WTC11 (cell line): ENCODE measurements at regions not wholly inside any gene's neighbourhood (a gene's known extent, or its start where the extent isn't known, plus 50 kb on each side); places are given as distances from the start of the nearest gene placed in this dataset.

Source experiments
- ATAC-seq: fragments of 200-7000 bp; cut with Tn5 transposase; 2 replicates; pipeline ENCODE4 v1.10.0; 2021; ENCODE audit warnings: mild to moderate bottlenecking, moderate library complexity
- CTCF ChIA-PET: fragments of 300-600 bp; sonication (Branson Sonifier 250); formaldehyde crosslinking; loops from one replicate; lab custom pipeline; 2021; ENCODE audit warnings: antibody characterized with exemption; lab: Charles Lee
- POLR2A ChIA-PET: fragments of 350-600 bp; sonication (Branson Sonifier 250); formaldehyde crosslinking; loops from one replicate; lab custom pipeline; 2021; ENCODE audit warnings: antibody characterized with exemption; lab: Charles Lee
- DNase-seq: peaks from one replicate; pipeline ENCODE4 v3.0.0; 2021; ENCODE audit warnings: low spot score
- H3K27ac Mint-ChIP-seq: 2 replicates; pipeline ENCODE4 v1.8.0; 2021; ENCODE audit warnings: mixed read lengths
- H3K27me3 Mint-ChIP-seq: 2 replicates; pipeline ENCODE4 v1.8.0; 2021; ENCODE audit warnings: low read depth, mild to moderate bottlenecking, moderate library complexity, mixed read lengths
- H3K36me3 Mint-ChIP-seq: 2 replicates; pipeline ENCODE4 v1.8.0; 2021; ENCODE audit warnings: mixed read lengths
- H3K4me1 Mint-ChIP-seq: 2 replicates; pipeline ENCODE4 v1.8.0; 2022; ENCODE audit warnings: mixed read lengths
- H3K4me3 Mint-ChIP-seq: 2 replicates; pipeline ENCODE4 v1.8.0; 2021; ENCODE audit warnings: mild to moderate bottlenecking, moderate library complexity, mixed read lengths
- H3K9me3 Mint-ChIP-seq: 2 replicates; pipeline ENCODE4 v1.8.0; 2021; ENCODE audit warnings: mixed read lengths
- AFF4 ChIP-seq: sonication (generic); formaldehyde crosslinking; IDR thresholded peaks from 2 replicates; pipeline ENCODE4 v1.8.1; 2023; ENCODE audit warnings: mild to moderate bottlenecking, missing genetic modification reagents, borderline replicate concordance
- ATF1 ChIP-seq: sonication (generic); formaldehyde crosslinking; IDR thresholded peaks from 2 replicates; pipeline ENCODE4 v1.8.1; 2023; ENCODE audit warnings: mild to moderate bottlenecking, moderate library complexity, missing genetic modification reagents
- CREB1 ChIP-seq: sonication (generic); formaldehyde crosslinking; IDR thresholded peaks from 2 replicates; pipeline ENCODE4 v1.8.0; 2023; ENCODE audit warnings: mild to moderate bottlenecking, missing genetic modification reagents
- CREM ChIP-seq: sonication (generic); formaldehyde crosslinking; IDR thresholded peaks from 2 replicates; pipeline ENCODE4 v1.8.1; 2022; ENCODE audit warnings: mild to moderate bottlenecking, missing genetic modification reagents, moderate library complexity
- ERG ChIP-seq: fragments of 250-450 bp; sonication (Bioruptor Pico); IDR thresholded peaks from 2 replicates; pipeline ENCODE4 v1.8.0; 2021; ENCODE audit warnings: mild to moderate bottlenecking
- FOXP4 ChIP-seq: sonication (generic); formaldehyde crosslinking; IDR thresholded peaks from 2 replicates; pipeline ENCODE4 v1.8.0; 2022; ENCODE audit warnings: mild to moderate bottlenecking, missing genetic modification reagents
- HMGA2 ChIP-seq: fragments of 250-450 bp; sonication (Bioruptor Pico); IDR thresholded peaks from 2 replicates; pipeline ENCODE4 v1.4.0; 2021; ENCODE audit warnings: mild to moderate bottlenecking, moderate library complexity
- SP1 ChIP-seq: sonication (generic); formaldehyde crosslinking; conservative IDR thresholded peaks from 2 replicates; pipeline ENCODE4 v1.8.1; 2022; ENCODE audit warnings: missing genetic modification reagents
- TCF7 ChIP-seq: sonication (generic); formaldehyde crosslinking; IDR thresholded peaks from 2 replicates; pipeline ENCODE4 v1.8.0; 2022; ENCODE audit warnings: mild to moderate bottlenecking, low read depth, missing genetic modification reagents, moderate library complexity
- USF2 ChIP-seq: sonication (generic); formaldehyde crosslinking; IDR thresholded peaks from 2 replicates; pipeline ENCODE4 v1.8.1; 2023; ENCODE audit warnings: mild to moderate bottlenecking, missing genetic modification reagents, moderate library complexity
- ZNF121 ChIP-seq: sonication (generic); formaldehyde crosslinking; IDR thresholded peaks from 2 replicates; pipeline ENCODE4 v1.8.0; 2023; ENCODE audit warnings: missing genetic modification reagents
- ZNF219 ChIP-seq: sonication (generic); formaldehyde crosslinking; IDR thresholded peaks from 2 replicates; pipeline ENCODE4 v1.8.0; 2023; ENCODE audit warnings: missing genetic modification reagents, mild to moderate bottlenecking, borderline replicate concordance
- ZNF232 ChIP-seq: sonication (generic); formaldehyde crosslinking; IDR thresholded peaks from 2 replicates; pipeline ENCODE4 v1.8.0; 2022; ENCODE audit warnings: mild to moderate bottlenecking, missing genetic modification reagents
- ZNF281 ChIP-seq: sonication (generic); formaldehyde crosslinking; IDR thresholded peaks from 2 replicates; pipeline ENCODE4 v1.8.0; 2023; ENCODE audit warnings: mild to moderate bottlenecking, missing genetic modification reagents
- ZNF317 ChIP-seq: sonication (generic); formaldehyde crosslinking; IDR thresholded peaks from 2 replicates; pipeline ENCODE4 v1.8.1; 2023; ENCODE audit warnings: low read depth, mild to moderate bottlenecking, moderate library complexity, missing genetic modification reagents, borderline replicate concordance
- ZNF512 ChIP-seq: sonication (generic); formaldehyde crosslinking; IDR thresholded peaks from 2 replicates; pipeline ENCODE4 v1.8.1; 2022; ENCODE audit warnings: missing genetic modification reagents, borderline replicate concordance
- ZNF671 ChIP-seq: fragments of 250-450 bp; sonication (Bioruptor Pico); IDR thresholded peaks from 2 replicates; pipeline ENCODE4 v1.8.0; 2021; ENCODE audit warnings: mild to moderate bottlenecking

GRCh38 chr5:27734838-27735237, 696.5 kb upstream of the CDH9 start:
- no peak for ATAC-seq

GRCh38 chr5:27733237-27733636, 694.9 kb upstream of the CDH9 start:
- Mint-ChIP-seq H3K9me3 (0 out of 2 replicates have a peak, but pooled peaks cover 3% of the 10 kb centered on the region), H3K27ac (no peak overlapping the region), H3K27me3 (peaks cover 5% of the 10 kb centered on the region; the same call in 1 of the 2 replicates), H3K4me3 (no peak overlapping the region), H3K36me3 (no peaks in the 10 kb centered on the region), H3K4me1 (no peaks in the 10 kb centered on the region)
- ATAC-seq = no peak
- no peak for DNase-seq
- ChIA-PET POLR2A (no interaction called here), CTCF (no interaction called here)
- TF ChIP-seq USF2 (CRISPR knock-in tag) = no peak
- no peak for TF ChIP-seq AFF4 (CRISPR knock-in tag)
- TF ChIP-seq TCF7 (CRISPR knock-in tag) = no peak
- no peak for TF ChIP-seq ZNF671 (CRISPR knock-in tag)
- no peak for TF ChIP-seq ZNF232
- no peak for TF ChIP-seq FOXP4
- no peak for TF ChIP-seq HMGA2
- no peak for TF ChIP-seq ZNF512
- no peak for TF ChIP-seq ZNF121 (CRISPR knock-in tag)
- no peak for TF ChIP-seq ZNF219 (CRISPR knock-in tag)

More at GRCh38 chr5:27734838-27735237, 696.5 kb upstream of the CDH9 start:
- H3K27me3 Mint-ChIP-seq = peaks cover 4% of the 10 kb centered on the region; the same call in 1 of the 2 replicates
- TF ChIP-seq ATF1 (CRISPR knock-in tag) (no peak), ZNF281 (no peak), CREM (CRISPR knock-in tag) (no peak), ERG (CRISPR knock-in tag) (no peak), SP1 (CRISPR knock-in tag) (no peak), ZNF317 (no peak), ZNF671 (CRISPR knock-in tag) (no peak), CREB1 (no peak)
- TF ChIP-seq, all 79 proteins: peak for 0
- Mint-ChIP-seq H3K4me1 (no peaks in the 10 kb centered on the region), H3K27ac (no peak overlapping the region), H3K36me3 (no peaks in the 10 kb centered on the region), H3K9me3 (0 out of 2 replicates have a peak, but pooled peaks cover 3% of the 10 kb centered on the region), H3K4me3 (no peak overlapping the region)
- CTCF ChIA-PET = no interaction called here
- POLR2A ChIA-PET = no interaction called here
- DNase-seq = no peak
